ENCODE measurements at regions not wholly inside any gene's neighbourhood (a gene's known extent, or its start where the extent isn't known, plus 50 kb on each side); places are given as distances from the start of the nearest gene placed in this dataset.

GRCh38 chr13:99446242-99446641, 55.0 kb upstream of the TM9SF2 start:
- Histone ChIP-seq H3K36me3 (ENCODE audit: low read depth, missing control alignments) (no peaks in the 10 kb centered on the region), H3K4me1 (no peaks in the 10 kb centered on the region), H3K27ac (no peak overlapping the region), H3K27me3 (no peaks in the 10 kb centered on the region), H3K9me3 (no peaks in the 10 kb centered on the region), H3K4me3 (no peak overlapping the region)
- intact Hi-C loops (cut with DNase I; ENCODE audit: low total_unique reads): no loop called here
- 45 to 47% methylated on average over 9 of the region's 9 CpGs for WGBS, 2 donors
- TF ChIP-seq, protein P1, sequence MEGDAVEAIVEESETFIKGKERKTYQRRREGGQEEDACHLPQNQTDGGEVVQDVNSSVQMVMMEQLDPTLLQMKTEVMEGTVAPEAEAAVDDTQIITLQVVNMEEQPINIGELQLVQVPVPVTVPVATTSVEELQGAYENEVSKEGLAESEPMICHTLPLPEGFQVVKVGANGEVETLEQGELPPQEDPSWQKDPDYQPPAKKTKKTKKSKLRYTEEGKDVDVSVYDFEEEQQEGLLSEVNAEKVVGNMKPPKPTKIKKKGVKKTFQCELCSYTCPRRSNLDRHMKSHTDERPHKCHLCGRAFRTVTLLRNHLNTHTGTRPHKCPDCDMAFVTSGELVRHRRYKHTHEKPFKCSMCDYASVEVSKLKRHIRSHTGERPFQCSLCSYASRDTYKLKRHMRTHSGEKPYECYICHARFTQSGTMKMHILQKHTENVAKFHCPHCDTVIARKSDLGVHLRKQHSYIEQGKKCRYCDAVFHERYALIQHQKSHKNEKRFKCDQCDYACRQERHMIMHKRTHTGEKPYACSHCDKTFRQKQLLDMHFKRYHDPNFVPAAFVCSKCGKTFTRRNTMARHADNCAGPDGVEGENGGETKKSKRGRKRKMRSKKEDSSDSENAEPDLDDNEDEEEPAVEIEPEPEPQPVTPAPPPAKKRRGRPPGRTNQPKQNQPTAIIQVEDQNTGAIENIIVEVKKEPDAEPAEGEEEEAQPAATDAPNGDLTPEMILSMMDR (IDR thresholded peaks at IDR 0.05): no peak
- TF ChIP-seq POLR2A (IDR thresholded peaks at IDR 0.05): no peak
- DNase-seq: no peak

DNA sequence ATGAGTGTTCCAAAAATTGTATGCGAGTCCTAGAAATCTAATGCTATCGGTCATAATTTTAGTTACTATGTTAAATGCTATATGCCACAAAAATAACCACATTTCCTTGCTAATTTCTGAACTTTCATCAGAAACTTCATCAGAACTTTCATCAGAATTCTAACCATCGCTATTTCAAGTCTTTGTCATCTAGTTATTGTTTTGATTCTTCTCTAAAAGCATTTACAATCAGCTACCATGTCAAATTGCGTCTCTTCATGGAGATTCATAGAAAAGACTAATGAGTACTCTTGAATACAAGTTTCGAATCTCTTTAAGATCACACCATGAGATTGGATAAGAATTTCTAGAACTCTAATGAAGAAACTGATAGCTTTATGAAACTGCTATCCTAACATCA, 52.7 kb upstream of the TM9SF2 start:
- Histone ChIP-seq H3K27ac (no peak overlapping the region), H3K27me3 (no peaks in the 10 kb centered on the region), H3K9me3 (no peaks in the 10 kb centered on the region), H3K36me3 (ENCODE audit: low read depth, missing control alignments) (no peaks in the 10 kb centered on the region), H3K4me1 (no peaks in the 10 kb centered on the region), H3K4me3 (no peak overlapping the region)
- TF ChIP-seq, protein P1 (IDR thresholded peaks at IDR 0.05): no peak
- TF ChIP-seq POLR2A (IDR thresholded peaks at IDR 0.05): no peak
- no peak for DNase-seq
- intact Hi-C loops (cut with DNase I; ENCODE audit: low total_unique reads): no loop called here
- 90 to 95% methylated on average over 5 of the region's 5 CpGs for whole genome bisulfite sequencing, 2 donors

- Histone ChIP-seq H3K36me3 (ENCODE audit: low read depth, missing control alignments) (no peaks in the 10 kb centered on the region), H3K27ac (no peak overlapping the region), H3K4me1 (no peaks in the 10 kb centered on the region), H3K27me3 (no peaks in the 10 kb centered on the region), H3K9me3 (no peaks in the 10 kb centered on the region), H3K4me3 (no peak overlapping the region)
- no peak for DNase-seq
- intact Hi-C loops (cut with DNase I; ENCODE audit: low total_unique reads): no loop called here
- no peak for TF ChIP-seq POLR2A (IDR thresholded peaks at IDR 0.05)
- TF ChIP-seq, protein P1 (IDR thresholded peaks at IDR 0.05): no peak
Observed at GRCh38 chr13:99450416-99450815, 50.9 kb upstream of the TM9SF2 start.
